Stimulated activated CD4-positive, alpha-beta T cell treated with anti-CD3 and anti-CD28 coated beads, Interleukin-4, amount 100 ng/mL, for 24 hours (primary cell): ENCODE measurements at regions not wholly inside any gene's neighbourhood (a gene's known extent, or its start where the extent isn't known, plus 50 kb on each side); places are given as distances from the start of the nearest gene placed in this dataset.
"Not testable (repeated sequence)": the region's sequence is repeated elsewhere in the genome, so short reads cannot be mapped to it uniquely, and the experiment has no call there.

ENCODE experiments used
- DNase-seq: peaks from one replicate; pipeline ENCODE4 v3.0.0-alpha.2; 2020

DNA sequence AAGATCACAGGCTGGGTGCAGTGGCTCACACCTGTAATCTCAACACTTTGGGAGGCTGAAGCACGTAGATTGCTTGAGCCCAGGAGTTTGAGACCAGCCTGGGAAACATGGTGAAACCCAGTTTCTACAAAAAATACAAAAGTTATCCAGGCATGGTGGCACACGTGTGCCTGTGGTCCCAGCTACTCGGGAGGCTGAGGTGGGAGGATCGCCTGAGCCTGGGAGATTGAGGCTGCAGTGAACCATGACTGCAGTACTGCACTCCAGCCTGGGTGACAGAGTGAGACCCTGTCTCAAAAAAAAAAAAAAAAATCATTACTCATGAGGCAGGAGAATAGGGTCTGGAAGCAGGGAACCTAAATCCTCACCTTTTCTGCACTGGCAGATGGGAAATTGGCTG lies 79.1 kb upstream of the CLDN5 start:
- DNase-seq: not testable (repeated sequence)

DNA sequence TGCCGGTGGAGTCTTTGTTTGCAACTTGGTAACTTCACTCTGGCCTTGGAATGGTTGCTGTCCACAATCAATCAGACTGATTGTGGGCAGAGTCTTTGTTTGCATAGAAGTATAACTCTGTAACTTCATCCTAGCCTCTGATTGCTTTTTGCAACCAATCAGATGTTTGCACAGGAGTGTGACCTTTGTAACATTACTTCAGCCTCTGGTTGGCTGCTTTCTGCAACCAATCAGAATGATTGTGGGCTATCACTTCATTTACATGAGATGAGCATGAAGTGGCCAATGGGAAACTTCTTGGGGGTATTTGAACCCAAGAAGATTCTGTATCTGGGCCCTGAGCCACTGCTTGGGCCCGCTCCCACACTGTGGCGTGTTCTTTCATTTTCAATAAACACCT lies 79.6 kb upstream of the CLDN5 start:
- DNase-seq: no peak

DNA sequence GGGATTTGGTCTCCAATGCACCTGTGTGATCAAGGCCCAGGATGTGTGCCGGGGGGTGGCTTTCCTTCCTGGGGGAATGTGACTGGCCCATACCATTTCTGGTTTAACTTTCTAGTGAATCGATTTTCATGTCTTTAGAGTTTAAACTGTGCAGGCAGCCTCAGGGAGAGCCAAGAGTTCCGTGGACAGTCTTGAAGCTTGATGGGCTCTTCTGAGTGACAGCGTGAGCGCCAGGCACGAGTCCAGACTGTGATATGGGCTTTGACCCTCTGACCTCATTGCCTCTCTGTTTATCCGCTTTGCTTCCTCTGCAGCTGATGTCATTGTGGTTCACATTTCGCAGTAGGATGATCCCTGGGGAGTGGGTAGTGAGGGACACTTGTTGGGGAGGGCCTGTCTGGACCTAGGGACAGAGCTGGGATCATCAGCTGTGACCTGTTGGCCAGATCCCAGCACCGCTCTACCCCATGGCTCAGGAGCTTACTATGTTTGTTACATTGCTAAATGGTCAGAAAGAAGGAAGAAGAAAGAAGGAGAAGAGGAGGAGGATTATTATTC lies 80.6 kb upstream of the CLDN5 start:
- no peak for DNase-seq

DNA sequence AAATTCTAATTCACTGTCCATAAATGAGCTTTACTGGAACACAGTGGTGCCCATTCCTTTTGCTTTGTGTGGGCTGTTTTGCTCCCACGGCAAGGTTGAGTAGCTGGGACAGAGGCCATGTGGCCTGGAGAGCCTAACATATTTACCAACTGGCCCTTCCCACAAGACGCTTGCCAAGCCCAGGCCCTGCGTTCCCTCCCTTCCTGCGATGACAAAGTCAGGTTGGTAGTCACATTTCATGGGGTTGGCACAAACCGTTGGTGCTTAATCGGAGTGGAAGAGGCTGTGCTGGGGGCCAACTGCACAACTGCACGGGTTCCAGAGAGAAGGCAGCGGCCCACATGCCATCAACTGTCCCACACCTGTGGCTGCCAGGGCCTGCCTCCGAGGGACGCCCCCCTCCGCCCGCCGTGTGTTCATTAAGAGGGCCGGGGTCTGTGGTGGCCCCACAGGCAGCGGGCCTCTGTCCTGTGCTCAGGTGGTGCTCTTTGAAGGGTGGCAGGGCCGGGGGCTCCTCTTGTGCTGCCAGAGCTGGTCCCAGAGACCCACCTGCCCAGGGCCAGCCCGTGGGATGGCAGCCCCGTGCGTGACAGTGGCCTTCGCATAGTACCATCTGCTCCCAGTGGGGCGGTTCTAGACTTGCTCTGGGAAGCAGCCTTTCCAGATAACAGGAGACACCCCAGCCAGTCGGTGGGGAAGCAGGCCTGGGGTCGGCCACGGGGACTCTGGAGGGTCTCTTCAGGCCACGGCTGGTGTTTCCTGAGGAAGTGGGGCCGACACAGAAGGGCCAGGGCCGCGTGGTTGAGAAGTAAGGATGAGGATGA lies 81.5 kb upstream of the CLDN5 start:
- no peak for DNase-seq

DNA sequence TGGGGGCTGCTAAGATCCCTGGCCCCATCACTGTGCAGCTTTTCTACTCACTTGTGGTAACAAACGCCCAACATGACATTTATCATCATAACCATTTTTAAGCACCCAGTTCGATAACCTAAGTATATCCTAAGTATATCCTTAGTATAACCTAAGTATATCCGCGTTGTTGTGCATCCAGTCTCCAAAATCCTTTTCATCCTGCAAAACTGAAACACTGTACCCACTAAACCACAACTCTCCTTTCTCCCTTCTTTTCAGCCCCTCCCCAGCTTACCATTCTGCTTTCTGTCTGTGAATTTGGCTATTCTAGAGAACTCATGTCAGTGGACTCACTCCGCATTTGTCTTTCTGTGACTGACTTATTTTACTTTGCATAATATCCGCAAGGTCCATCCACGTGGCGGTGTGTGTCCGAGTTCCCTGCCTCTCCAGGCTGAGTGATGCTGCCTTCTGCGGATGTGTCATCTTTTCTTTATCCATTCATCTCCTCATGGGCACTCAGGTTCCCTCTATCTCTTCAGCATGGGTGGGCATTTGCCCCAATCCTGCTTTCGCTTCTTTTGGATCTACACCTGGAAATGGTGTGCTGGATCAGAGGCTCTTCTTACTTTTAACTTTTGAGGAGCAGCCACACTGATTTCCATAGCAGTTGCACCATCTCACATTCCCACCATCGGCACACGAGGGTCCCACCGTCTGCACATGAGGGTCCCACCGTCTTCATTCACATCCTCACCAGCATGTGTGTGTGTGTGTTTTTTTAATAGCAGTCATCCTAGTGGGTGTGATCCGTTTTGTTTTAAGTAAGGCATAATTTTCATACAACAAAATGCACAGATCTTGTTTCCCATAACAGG lies 82.4 kb upstream of the CLDN5 start:
- no peak for DNase-seq

DNA sequence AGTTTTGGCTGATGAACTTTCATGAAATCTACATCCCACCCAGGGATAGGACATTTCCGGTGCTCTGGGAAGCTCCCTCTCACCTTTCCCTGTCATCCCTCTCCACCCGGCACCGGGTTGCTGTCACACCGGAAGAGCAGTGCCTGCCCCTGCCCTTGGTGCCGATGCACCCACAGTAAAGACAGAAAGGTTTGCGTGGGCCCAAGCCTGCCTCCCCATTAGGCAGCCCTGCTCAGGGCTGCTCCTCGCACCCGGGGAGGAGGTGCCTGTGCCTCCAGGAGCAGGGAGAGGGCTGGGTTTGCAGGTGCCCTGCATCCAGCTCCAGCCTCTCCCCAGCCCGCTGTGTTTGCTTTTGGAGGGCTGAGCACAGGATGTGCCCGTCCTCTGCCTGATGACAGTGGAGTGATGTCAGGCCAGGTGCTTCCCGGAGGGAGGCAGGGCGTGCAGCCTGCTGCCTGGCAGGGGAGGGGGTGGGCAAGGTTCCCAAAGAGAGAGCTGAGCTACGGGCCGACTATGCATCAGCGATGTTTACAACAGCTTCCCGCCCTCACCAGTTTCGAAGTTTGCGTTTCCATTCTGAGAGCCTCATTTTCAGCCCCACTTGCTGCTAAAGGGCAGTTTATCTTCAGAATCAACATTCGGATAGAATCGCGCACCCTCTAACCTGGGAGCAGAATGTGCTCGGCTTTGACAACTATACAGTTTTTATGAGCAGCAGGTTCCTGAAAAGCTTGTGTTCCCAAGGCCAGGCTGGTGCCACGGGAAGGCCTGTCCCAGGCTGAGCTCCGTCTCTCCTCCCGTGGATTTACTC lies 83.2 kb upstream of the CLDN5 start:
- peak; percentile 36 for DNase-seq

DNA sequence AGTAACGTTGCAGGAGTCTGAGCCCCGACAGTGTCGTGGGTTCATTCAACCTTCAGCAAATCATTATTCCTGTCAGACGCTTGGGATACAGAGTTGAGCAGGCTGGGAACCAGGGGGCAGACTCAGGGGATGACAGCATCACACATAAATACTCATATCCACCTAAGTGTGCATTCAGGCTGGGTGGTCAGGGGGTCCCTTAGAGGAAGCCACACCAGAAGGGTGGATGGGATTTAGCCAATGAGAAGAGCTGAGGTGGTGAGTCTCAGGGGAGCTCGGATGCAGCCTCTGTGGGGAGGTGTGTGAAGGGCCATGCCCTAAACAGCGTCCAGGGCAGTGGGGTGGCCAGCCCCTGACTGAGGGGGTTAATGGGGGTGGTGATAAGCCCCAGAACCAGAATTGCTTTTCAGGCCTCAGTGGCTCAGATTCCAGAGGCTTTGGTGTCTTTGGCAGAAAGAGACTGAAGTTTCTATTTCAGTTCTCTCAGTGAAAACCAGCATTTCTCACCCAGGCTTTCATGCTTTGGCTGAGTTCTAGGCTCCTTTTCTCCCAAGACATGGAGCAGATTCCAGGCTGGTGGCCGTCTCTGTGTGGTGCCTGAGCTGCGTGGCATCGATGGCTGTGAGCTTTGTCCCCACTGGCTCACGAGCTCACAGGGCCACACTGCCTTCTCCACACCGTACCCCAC lies 83.9 kb upstream of the CLDN5 start:
- DNase-seq: no peak

DNA sequence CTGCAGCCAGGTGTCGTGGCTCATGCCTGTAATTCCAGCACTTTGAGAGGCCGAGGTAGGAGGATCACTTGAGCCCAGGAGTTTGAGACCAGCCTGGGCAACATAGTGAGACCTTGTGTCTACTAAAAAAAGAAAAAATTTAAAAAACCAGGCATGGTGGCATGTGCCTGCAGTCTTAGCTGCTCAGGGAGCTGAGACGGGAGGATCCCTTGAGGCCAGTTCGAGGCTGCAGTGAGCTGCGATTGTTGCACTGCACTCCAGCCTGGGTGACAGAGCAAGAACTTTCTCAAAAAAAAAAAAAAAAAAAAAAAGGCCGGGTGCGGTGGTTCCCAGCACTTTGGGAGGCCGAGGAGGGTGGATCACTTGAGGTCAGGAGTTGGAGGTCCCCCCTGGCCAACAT lies 85.5 kb upstream of the CLDN5 start:
- DNase-seq: not testable (repeated sequence)

DNA sequence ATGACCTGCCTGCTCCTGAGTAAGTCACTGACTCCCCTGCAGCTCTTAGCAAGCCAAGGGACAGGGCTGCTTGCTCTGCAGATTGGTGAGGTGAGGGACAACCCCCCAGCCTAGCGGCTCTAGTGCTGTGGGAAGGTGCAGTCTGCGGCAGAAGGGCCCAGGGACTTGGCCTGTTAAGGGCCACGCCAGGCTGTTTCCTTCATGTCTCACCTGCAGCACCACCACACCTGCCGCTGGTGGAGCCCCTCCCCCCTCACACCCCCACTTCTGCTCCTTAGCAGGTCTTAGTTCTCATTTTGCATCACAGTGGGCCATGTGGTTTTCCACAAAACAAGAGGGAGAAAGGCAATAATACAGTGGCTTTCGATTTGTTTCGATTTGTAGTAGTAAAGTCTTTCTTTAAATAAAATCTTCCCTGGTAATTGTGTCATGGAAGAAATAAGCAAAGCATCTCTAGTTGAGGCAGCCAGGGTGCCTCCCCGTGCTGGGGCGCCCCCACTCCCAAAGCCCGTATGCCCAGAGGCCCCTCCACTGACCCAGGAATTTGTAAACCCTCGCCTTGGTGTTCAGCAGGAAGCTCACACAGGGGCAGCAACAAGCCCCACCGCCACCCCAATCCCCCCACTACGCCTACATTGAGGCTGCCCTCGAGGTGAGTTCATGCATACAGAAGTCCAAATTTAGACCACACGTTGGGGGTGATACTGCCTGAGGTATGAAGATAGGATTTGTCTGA lies 86.5 kb upstream of the CLDN5 start:
- peak; percentile 10 for DNase-seq

DNA sequence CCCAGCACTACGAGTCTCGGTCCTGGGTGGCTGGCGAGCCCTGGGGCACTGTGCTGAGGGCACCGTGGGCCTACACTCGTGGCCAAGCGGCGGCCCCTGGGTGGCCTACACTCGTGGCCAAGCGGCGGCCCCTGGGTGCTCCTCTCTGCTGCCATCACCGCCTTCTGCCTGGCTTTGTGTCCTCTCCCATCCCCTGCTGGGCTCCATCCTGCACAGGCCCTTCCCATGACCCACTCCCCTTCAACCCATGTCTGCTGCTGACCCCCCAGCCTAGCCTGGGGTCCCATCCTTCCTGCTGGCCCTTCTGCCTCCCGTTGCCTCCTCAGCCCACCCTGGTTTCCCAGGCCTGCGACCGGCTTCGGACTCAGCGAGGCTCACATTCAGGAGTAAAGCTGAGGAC lies 87.4 kb upstream of the CLDN5 start:
- no peak for DNase-seq

DNA sequence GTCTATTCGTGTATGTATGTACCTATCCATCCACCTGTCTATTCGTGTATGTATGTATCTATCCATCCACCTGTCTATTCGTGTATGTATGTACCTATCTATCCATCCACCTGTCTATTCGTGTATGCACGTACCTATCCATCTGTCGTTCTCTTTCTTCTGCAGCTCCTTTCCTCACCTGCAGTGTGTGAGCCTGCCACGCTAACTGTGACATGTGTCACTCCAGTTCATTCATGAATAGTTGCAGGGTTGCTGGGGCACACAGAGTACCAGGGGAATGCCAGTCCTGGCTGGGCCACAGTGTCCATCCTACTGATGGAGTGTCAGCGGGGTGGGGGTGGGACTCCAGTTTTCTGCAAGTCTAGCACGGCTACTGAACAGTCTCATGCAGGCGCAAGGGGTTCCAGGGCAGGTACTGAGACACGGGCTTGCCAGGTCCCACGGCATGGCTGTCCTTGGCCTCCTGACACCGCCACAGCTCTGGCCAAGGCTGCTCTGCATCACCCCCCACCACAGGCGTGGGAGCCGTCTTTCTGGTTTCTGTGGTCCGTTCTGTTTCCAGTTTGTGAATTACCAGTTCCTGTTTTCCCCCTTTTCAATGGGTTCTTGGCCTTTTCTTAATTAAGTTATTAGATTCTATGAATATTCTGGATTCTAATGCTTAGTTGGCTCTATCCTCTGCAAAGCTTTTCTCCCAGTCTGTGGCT lies 88.8 kb upstream of the CLDN5 start:
- DNase-seq: no peak

DNA sequence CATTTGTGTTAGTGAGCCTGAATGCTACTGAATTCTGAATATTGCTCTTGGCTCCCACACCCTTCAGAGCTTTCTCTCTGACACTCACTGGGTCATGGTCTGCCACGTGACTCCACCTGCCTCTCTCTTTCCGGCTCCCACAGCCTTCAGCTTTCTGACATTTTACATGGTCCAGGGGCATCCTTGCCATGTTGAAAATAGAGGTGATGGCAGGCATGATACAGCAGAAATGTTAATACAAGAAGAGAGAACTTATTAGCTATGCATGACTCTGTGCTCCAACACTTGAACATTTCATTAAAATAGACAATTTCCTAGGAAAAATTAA lies 90.3 kb upstream of the CLDN5 start:
- DNase-seq: no peak

GRCh38 chr22:19615001-19615461 lies 90.8 kb upstream of the CLDN5 start:
- DNase-seq: no peak

- DNase-seq: no peak
These were observed 91.8 kb upstream of the CLDN5 start for GRCh38 chr22:19615867-19616581.

- DNase-seq: no peak
These were observed 94.9 kb upstream of the SEPTIN5 start for GRCh38 chr22:19619144-19620009.

- DNase-seq: no peak
These were observed 93.4 kb upstream of the SEPTIN5 start for GRCh38 chr22:19620742-19621371.

- no peak for DNase-seq
These were observed 92.8 kb upstream of the SEPTIN5 start for GRCh38 chr22:19621373-19622060.

- DNase-seq: no peak
These were observed 92.3 kb upstream of the SEPTIN5 start for GRCh38 chr22:19622061-19622441.
